CD14-positive monocyte (primary cell): ENCODE measurements at regions not wholly inside any gene's neighbourhood (a gene's known extent, or its start where the extent isn't known, plus 50 kb on each side); places are given as distances from the start of the nearest gene placed in this dataset.

Source experiments
- DNase-seq, 3 donors: peaks; one replicate each; pipeline ENCODE4 v3.0.0-alpha.2; 2011 to 2022
- H2AFZ ChIP-seq: 2 replicates; pipeline ENCODE4 v1.6.0; 2012; ENCODE audit warnings: mild to moderate bottlenecking, low read depth, low read length, inconsistent platforms; ENCODE audit not compliant: insufficient read depth, poor library complexity, severe bottlenecking
- H3K27ac ChIP-seq, 2 donors: 1 replicate in 1 of 2; 2 replicates in 1 of 2; pipeline ENCODE4 v1.5.1; 2012 to 2013; ENCODE audit warnings: low read length in 2 of 2, control low read depth in 1 of 2, inconsistent platforms in 1 of 2, low read depth in 1 of 2, mild to moderate bottlenecking in 1 of 2
- H3K27me3 ChIP-seq, 2 donors: one replicate each; pipeline versions ENCODE4 v1.6.0 to v1.6.1; 2011 to 2013; ENCODE audit warnings: low read length in 2 of 2; ENCODE audit not compliant: control insufficient read depth in 2 of 2, insufficient read depth in 2 of 2
- H3K36me3 ChIP-seq, 2 donors: replicated peaks in 1 of 2; 1 replicate in 1 of 2; 2 replicates in 1 of 2; pipeline versions ENCODE4 v1.5.1 to v1.6.1; 2012 to 2013; ENCODE audit warnings: low read length in 2 of 2, control low read depth in 1 of 2, inconsistent platforms in 1 of 2, mild to moderate bottlenecking in 1 of 2; ENCODE audit not compliant: insufficient read depth in 2 of 2, control insufficient read depth in 1 of 2
- H3K4me1 ChIP-seq, 2 donors: 1 replicate in 1 of 2; 2 replicates in 1 of 2; pipeline versions ENCODE4 v1.5.1 to v1.6.1; 2012 to 2013; ENCODE audit warnings: low read length in 2 of 2, control low read depth in 1 of 2, inconsistent platforms in 1 of 2, mild to moderate bottlenecking in 1 of 2, moderate library complexity in 1 of 2; ENCODE audit not compliant: insufficient read depth in 2 of 2, control insufficient read depth in 1 of 2
- H3K4me2 ChIP-seq: replicated peaks from 2 replicates; pipeline ENCODE3; 2012; ENCODE audit warnings: low read length, moderate library complexity, mild to moderate bottlenecking; ENCODE audit not compliant: poor library complexity, severe bottlenecking; ENCODE audit errors: extremely low read depth
- H3K4me3 ChIP-seq, 3 experiments: fragments of 200-600 bp in 1 of 3; sonication (generic) in 1 of 3; replicated peaks in 1 of 3; 1 replicate in 2 of 3; 2 replicates in 1 of 3; pipeline ENCODE4 v1.5.1; 2011 to 2013; ENCODE audit warnings: low read length in 3 of 3, mild to moderate bottlenecking in 3 of 3, control low read depth in 2 of 3, low read depth in 2 of 3, inconsistent platforms in 1 of 3, moderate library complexity in 1 of 3
- H3K79me2 ChIP-seq: 2 replicates; pipeline ENCODE4 v1.6.0; 2012; ENCODE audit warnings: mild to moderate bottlenecking, control low read depth, inconsistent platforms, low read length, moderate library complexity; ENCODE audit not compliant: insufficient read depth
- H3K9ac ChIP-seq: 2 replicates; pipeline ENCODE4 v1.6.0; 2017; ENCODE audit warnings: low read length, mild to moderate bottlenecking; ENCODE audit not compliant: insufficient read depth, poor library complexity, severe bottlenecking
- H3K9me3 ChIP-seq, 2 donors: replicated peaks in 1 of 2; 1 replicate in 1 of 2; 2 replicates in 1 of 2; pipeline versions ENCODE4 v1.5.1 to v1.6.1; 2012 to 2013; ENCODE audit warnings: low read length in 2 of 2, control low read depth in 1 of 2; ENCODE audit not compliant: control insufficient read depth in 1 of 2, insufficient read depth in 1 of 2
- H4K20me1 ChIP-seq: 2 replicates; pipeline ENCODE4 v1.6.0; 2012; ENCODE audit warnings: mild to moderate bottlenecking, low read length, control low read depth, moderate library complexity; ENCODE audit not compliant: insufficient read depth
- H3K27ac Mint-ChIP-seq, 7 donors: one replicate each; pipeline ENCODE4 v1.8.0; 2020; ENCODE audit warnings: mild to moderate bottlenecking in 7 of 7, mixed read lengths in 7 of 7, moderate library complexity in 6 of 7, inconsistent platforms in 2 of 7
- H3K27me3 Mint-ChIP-seq, 3 donors: one replicate each; pipeline ENCODE4 v1.8.0; 2021 to 2022; ENCODE audit warnings: low read depth in 3 of 3, mild to moderate bottlenecking in 3 of 3, mixed read lengths in 3 of 3, moderate library complexity in 3 of 3, inconsistent platforms in 1 of 3
- H3K36me3 Mint-ChIP-seq, 2 donors: one replicate each; pipeline ENCODE4 v1.8.0; 2020; ENCODE audit warnings: mixed read lengths in 2 of 2, inconsistent platforms in 1 of 2, mild to moderate bottlenecking in 1 of 2
- H3K4me1 Mint-ChIP-seq: one replicate; pipeline ENCODE4 v1.8.0; 2020; ENCODE audit warnings: mild to moderate bottlenecking, mixed read lengths
- H3K4me3 Mint-ChIP-seq, 2 donors: one replicate each; pipeline ENCODE4 v1.8.0; 2020; ENCODE audit warnings: mild to moderate bottlenecking in 2 of 2, mixed read lengths in 2 of 2, moderate library complexity in 1 of 2
- H3K9me3 Mint-ChIP-seq, 7 donors: one replicate each; pipeline ENCODE4 v1.8.0; 2020 to 2022; ENCODE audit warnings: mixed read lengths in 7 of 7, mild to moderate bottlenecking in 6 of 7, moderate library complexity in 6 of 7, inconsistent platforms in 2 of 7
- CTCF ChIP-seq: fragments of 200-600 bp; IDR thresholded peaks from one replicate; pipeline ENCODE4 v1.8.0; 2022; ENCODE audit warnings: antibody characterized with exemption, mild to moderate bottlenecking
- WGBS: methylation state at CpG from one replicate; pipeline ENCODE4 v1.1.5; 2013; ENCODE audit warnings: missing lambda C conversion rate; ENCODE audit not compliant: insufficient coverage; 5-methylcytosine and 5-hydroxymethylcytosine counted together
- intact Hi-C, 2 donors: fragments of 100-400 bp; cut with micrococcal nuclease; formaldehyde crosslinking; loops; one replicate each; pipeline versions ENCODE4 v1.15.0 to v1.15.1; 2023

- no peak overlapping the region for H3K9ac ChIP-seq
- H3K79me2 ChIP-seq, result no peaks in the 10 kb centered on the region
- peaks cover 12% of the 10 kb centered on the region in 2 donors for H3K4me1 ChIP-seq
- WGBS, result no CpG with 5 or more reads among the region's 2 CpGs
- no peak for DNase-seq
- H2AFZ ChIP-seq, result no peak overlapping the region
- no peak overlapping the region for H3K4me2 ChIP-seq
- intact Hi-C loops, result no loop called here
- Mint-ChIP-seq H3K27ac (no peak overlapping the region), H3K36me3 (no peaks in the 10 kb centered on the region), H3K4me1 (peaks cover 16% of the 10 kb centered on the region), H3K27me3 (no peaks in the 10 kb centered on the region), H3K9me3 (peaks cover 0 to 7% (median 2%) of the 10 kb centered on the region in 7 donors), H3K4me3 (no peak overlapping the region)
- H3K27ac ChIP-seq, result no peak overlapping the region
- H3K4me3 ChIP-seq, result no peak overlapping the region
- H3K36me3 ChIP-seq, result no peaks in the 10 kb centered on the region
- H3K9me3 ChIP-seq, result no peaks in the 10 kb centered on the region
- no peaks in the 10 kb centered on the region for H3K27me3 ChIP-seq
- no peaks in the 10 kb centered on the region for H4K20me1 ChIP-seq
- no peak for TF ChIP-seq CTCF
These were observed 302.8 kb upstream of the TBC1D5 start for GRCh38 chr3:18044971-18045880.

GRCh38 chr3:18044191-18044590, 301.8 kb upstream of the TBC1D5 start:
- Mint-ChIP-seq H3K27me3 (no peaks in the 10 kb centered on the region), H3K27ac (no peak overlapping the region), H3K4me3 (no peak overlapping the region), H3K9me3 (peaks cover 0 to 7% (median 2%) of the 10 kb centered on the region in 7 donors), H3K36me3 (no peaks in the 10 kb centered on the region), H3K4me1 (peaks cover 16% of the 10 kb centered on the region)
- intact Hi-C loops, result no loop called here
- WGBS, result 100% methylated on average over 1 of the region's 2 CpGs
- TF ChIP-seq CTCF, result no peak
- Histone ChIP-seq H3K4me3 (no peak overlapping the region), H3K4me2 (no peak overlapping the region), H3K4me1 (peaks cover 12% of the 10 kb centered on the region in 2 donors), H3K27me3 (no peaks in the 10 kb centered on the region), H3K36me3 (no peaks in the 10 kb centered on the region), H3K27ac (no peak overlapping the region), H3K9ac (no peak overlapping the region), H3K79me2 (no peaks in the 10 kb centered on the region), H2AFZ (no peak overlapping the region), H3K9me3 (no peaks in the 10 kb centered on the region), H4K20me1 (no peaks in the 10 kb centered on the region)
- no peak for DNase-seq
